Lower lobe of right lung (tissue), 2 donors: ENCODE measurements at regions not wholly inside any gene's neighbourhood (a gene's known extent, or its start where the extent isn't known, plus 50 kb on each side); places are given as distances from the start of the nearest gene placed in this dataset.

Source experiments
- ATAC-seq, 2 donors: fragments of 200-7000 bp; cut with Tn5 transposase; one replicate each; pipeline ENCODE4 v1.9.1; 2020 to 2022; ENCODE audit warnings: mild to moderate bottlenecking in 2 of 2, moderate library complexity in 2 of 2
- DNase-seq: peaks from one replicate; pipeline ENCODE4 v3.0.0-alpha.2; 2020
- H3K27ac ChIP-seq: fragments of 200-600 bp; one replicate; pipeline ENCODE4 v1.8.0; 2022
- H3K27me3 ChIP-seq: fragments of 200-600 bp; one replicate; pipeline ENCODE4 v1.8.0; 2022; ENCODE audit warnings: low read depth
- H3K36me3 ChIP-seq: fragments of 200-600 bp; one replicate; pipeline ENCODE4 v1.8.0; 2022; ENCODE audit warnings: mild to moderate bottlenecking
- H3K4me1 ChIP-seq: fragments of 200-600 bp; one replicate; pipeline ENCODE4 v1.8.0; 2022
- H3K4me3 ChIP-seq: fragments of 200-600 bp; one replicate; pipeline ENCODE4 v1.8.0; 2022; ENCODE audit warnings: mild to moderate bottlenecking
- H3K9me3 ChIP-seq: fragments of 200-600 bp; one replicate; pipeline ENCODE4 v1.8.0; 2022
- CTCF ChIP-seq: fragments of 200-600 bp; IDR thresholded peaks from one replicate; pipeline ENCODE4 v1.8.0; 2022; ENCODE audit warnings: antibody characterized with exemption, mild to moderate bottlenecking
- intact Hi-C: fragments of 100-400 bp; cut with DNase I; formaldehyde crosslinking; loops from one replicate; pipeline ENCODE4 v1.11.0; 2022
- donor health status: DM: no; HTN: yes; CAD: no; lungs with severe emphysema.

- no peaks in the 10 kb centered on the region for H3K27me3 ChIP-seq
- H3K36me3 ChIP-seq = peaks cover 16% of the 10 kb centered on the region
- intact Hi-C loops = no loop called here
- no peaks in the 10 kb centered on the region for H3K4me1 ChIP-seq
- no peaks in the 10 kb centered on the region for H3K9me3 ChIP-seq
- H3K27ac ChIP-seq = peak overlapping the region; percentile 12
- ATAC-seq = no peak
- no peak overlapping the region for H3K4me3 ChIP-seq
- TF ChIP-seq CTCF = no peak
- no peak for DNase-seq
These were observed 263.8 kb downstream of the PTPRC start for GRCh38 chr1:198902655-198903054.

GRCh38 chr1:198903203-198903602, 264.4 kb downstream of the PTPRC start:
- DNase-seq (no peak), ATAC-seq (no peak)
- intact Hi-C loops = no loop called here
- Histone ChIP-seq H3K27ac (no peak overlapping the region), H3K4me3 (no peak overlapping the region), H3K4me1 (no peaks in the 10 kb centered on the region), H3K36me3 (peaks cover 16% of the 10 kb centered on the region), H3K27me3 (no peaks in the 10 kb centered on the region), H3K9me3 (no peaks in the 10 kb centered on the region)
- no peak for TF ChIP-seq CTCF

- no peak for ATAC-seq
- H3K27ac ChIP-seq = no peak overlapping the region
These were observed 264.8 kb downstream of the PTPRC start for GRCh38 chr1:198903621-198904020.

GRCh38 chr1:198904321-198904720, 265.5 kb downstream of the PTPRC start:
- TF ChIP-seq CTCF = no peak
- H3K27me3 ChIP-seq = no peaks in the 10 kb centered on the region
- H3K27ac ChIP-seq = no peak overlapping the region
- no peak for DNase-seq
- H3K4me3 ChIP-seq = no peak overlapping the region
- H3K4me1 ChIP-seq = no peaks in the 10 kb centered on the region
- intact Hi-C loops = no loop called here
- H3K9me3 ChIP-seq = no peaks in the 10 kb centered on the region
- no peak for ATAC-seq
- peaks cover 12% of the 10 kb centered on the region for H3K36me3 ChIP-seq

More at GRCh38 chr1:198903621-198904020, 264.8 kb downstream of the PTPRC start:
- H3K9me3 ChIP-seq = no peaks in the 10 kb centered on the region
- intact Hi-C loops = no loop called here
- DNase-seq = no peak
- peaks cover 16% of the 10 kb centered on the region for H3K36me3 ChIP-seq
- H3K4me3 ChIP-seq = no peak overlapping the region
- TF ChIP-seq CTCF = no peak
- no peaks in the 10 kb centered on the region for H3K4me1 ChIP-seq
- no peaks in the 10 kb centered on the region for H3K27me3 ChIP-seq

- peak overlapping the region; percentile 40 for H3K27ac ChIP-seq
- TF ChIP-seq CTCF = no peak
These were observed 268.0 kb downstream of the PTPRC start for GRCh38 chr1:198906739-198907422.

More at GRCh38 chr1:198906739-198907422, 268.0 kb downstream of the PTPRC start:
- Histone ChIP-seq H3K36me3 (no peaks in the 10 kb centered on the region), H3K4me1 (no peaks in the 10 kb centered on the region), H3K9me3 (no peaks in the 10 kb centered on the region), H3K4me3 (no peak overlapping the region), H3K27me3 (no peaks in the 10 kb centered on the region)
- DNase-seq = no peak
- ATAC-seq = no peak
- intact Hi-C loops = no loop called here
